ENCODE measurements at regions not wholly inside any gene's neighbourhood (a gene's known extent, or its start where the extent isn't known, plus 50 kb on each side); places are given as distances from the start of the nearest gene placed in this dataset.

GRCh38 chr13:33353646-33354045 lies 68.1 kb upstream of the STARD13 start:
- TF ChIP-seq POLR2A (IDR thresholded peaks at IDR 0.05; ENCODE audit: low read length) (no peak), GATA1 (IDR thresholded peaks at IDR 0.05; ENCODE audit: low read depth, low read length) (no peak)
